ENCODE measurements at regions not wholly inside any gene's neighbourhood (a gene's known extent, or its start where the extent isn't known, plus 50 kb on each side); places are given as distances from the start of the nearest gene placed in this dataset.
A peak's percentile ranks its signal among the peaks of the same experiment; 100 is the strongest.

DNA sequence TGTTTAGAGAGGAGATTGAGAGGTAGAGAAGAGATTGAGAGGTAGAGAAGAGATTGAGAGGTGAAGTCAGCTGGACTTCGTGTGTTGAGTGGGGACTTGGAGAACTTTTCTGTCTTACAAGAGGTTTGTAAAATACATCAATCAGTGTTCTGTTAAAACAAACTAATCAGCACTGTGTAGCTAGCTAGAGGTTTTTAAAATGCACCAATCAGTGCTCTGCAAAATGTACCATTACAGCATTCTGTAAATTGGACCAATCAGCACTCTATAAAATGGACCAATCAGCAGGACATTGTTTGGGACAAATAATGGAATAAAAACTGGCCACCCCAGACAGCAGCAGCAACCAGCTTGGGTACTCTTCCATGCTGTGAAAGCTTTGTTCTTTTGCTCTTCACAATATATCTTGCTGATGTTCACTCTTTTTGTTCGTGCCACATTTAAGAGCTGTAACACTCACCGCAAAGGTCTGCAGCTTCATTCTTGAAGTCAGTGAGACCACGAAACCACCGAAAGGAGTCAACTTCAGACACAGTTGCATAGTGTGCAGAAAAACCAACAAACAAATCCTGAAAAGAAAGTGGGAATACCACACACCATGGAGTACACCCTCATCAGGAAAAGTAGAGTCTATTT lies 366.9 kb upstream of the HSFY2 start:
- DNase-seq: no peak

DNA sequence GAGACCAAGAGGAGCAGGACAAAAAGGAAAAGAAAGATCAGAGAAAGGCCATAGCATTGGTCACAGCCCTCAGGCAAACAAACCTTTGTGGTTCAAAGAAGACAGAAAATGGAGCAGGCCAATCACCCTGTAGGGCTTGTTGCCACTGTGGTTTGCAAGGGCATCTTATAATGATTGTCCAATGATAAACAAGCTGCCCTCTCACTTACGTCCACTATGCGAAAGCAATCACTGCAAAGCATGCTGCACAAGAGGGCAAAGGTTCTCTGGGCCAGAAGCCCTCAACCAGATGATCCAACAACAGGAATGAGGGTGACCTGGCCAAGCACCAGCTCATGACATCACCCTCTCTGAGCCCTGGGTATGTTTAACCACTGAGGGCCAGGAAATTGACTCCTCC lies 360.9 kb upstream of the HSFY2 start:
- DNase-seq: no peak

GRCh38 chrY:19130569-19131358 lies 357.2 kb upstream of the HSFY2 start:
- DNase-seq: no peak

GRCh38 chrY:19126889-19127288 lies 353.4 kb upstream of the HSFY2 start:
- DNase-seq: no peak

- DNase-seq: no peak
Measured at GRCh38 chrY:19124609-19125008, 351.1 kb upstream of the HSFY2 start.

DNA sequence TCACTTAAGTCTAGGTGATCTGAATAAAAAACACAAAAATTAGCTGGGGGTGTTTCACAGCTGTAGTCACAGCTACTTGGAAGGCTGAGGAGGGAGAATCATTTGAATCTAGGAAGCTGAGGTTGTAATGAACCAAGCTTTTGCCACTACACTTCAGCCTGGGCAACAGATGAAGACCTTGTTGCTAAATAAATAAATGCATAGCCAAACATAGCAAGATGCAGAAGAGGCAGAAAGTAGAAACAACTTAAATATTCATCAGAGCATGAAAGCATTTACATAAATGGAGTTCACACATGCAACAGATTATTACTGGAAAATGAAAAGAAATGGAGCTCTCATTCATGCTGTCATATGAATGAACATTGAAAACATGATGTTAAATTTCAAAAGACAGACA lies 348.9 kb upstream of the HSFY2 start:
- DNase-seq: no peak

GRCh38 chrY:19098349-19098748 lies 324.8 kb upstream of the HSFY2 start:
- no peak for DNase-seq

DNA sequence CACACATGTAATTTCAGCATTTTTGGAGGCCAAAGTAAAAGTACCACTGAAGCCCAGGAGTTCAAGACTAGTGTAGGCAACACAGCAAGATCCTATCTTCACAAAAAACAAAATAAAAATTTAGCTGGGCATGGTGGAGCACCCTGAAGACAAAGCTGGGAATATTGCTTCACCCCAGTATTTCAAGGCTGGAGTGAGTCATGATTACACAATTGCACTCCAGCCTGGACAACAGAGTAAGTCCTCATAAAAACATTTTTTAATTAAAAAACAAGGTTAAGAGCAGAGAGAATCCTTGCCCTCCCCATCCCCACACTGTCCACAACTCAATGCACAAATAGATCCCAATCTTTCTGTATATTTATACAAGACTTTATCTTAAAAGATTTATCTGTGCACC lies 321.9 kb upstream of the HSFY2 start:
- no peak for DNase-seq

DNA sequence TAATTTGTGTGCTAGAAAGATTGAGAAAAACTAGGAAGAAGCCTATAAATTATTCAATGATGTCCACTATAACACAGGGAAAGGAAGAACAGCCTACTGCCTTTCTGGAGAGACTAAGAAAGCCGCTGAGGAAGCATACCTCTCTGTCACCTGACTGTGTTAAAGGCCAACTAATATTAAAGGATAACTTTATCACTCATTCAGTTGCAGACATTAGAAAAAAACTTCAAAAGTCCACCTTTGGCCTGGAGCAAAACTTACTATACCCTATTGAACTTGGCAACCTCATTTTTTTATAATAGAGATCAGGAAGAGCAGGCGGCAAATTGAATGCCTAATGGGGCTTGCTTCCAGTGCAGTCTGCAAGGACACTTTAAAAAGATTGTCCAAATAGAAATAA lies 309.5 kb upstream of the HSFY2 start:
- no peak for DNase-seq

DNA sequence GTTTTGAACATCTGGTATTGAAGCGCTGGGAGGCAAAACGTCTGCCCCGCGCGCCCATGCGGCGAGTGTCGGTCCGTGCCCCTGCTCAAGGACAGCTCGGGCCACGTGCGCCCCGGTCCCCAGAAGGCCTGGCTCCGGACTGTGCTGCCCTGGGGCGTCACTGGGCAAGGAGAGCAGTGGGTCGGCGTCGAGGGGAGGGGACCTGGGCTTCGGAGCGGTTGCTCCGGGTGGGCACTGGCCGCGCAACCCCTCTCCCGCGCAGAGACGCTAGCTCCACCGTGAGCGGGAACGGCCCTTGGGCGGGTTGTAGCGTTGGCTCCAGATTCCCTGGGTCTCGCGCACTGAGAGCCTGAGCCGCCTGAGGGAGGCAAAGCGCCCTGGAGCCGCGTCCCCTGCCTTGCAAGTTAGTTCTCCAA lies 304.2 kb upstream of the HSFY2 start:
- DNase-seq: peak; percentile 27

DNA sequence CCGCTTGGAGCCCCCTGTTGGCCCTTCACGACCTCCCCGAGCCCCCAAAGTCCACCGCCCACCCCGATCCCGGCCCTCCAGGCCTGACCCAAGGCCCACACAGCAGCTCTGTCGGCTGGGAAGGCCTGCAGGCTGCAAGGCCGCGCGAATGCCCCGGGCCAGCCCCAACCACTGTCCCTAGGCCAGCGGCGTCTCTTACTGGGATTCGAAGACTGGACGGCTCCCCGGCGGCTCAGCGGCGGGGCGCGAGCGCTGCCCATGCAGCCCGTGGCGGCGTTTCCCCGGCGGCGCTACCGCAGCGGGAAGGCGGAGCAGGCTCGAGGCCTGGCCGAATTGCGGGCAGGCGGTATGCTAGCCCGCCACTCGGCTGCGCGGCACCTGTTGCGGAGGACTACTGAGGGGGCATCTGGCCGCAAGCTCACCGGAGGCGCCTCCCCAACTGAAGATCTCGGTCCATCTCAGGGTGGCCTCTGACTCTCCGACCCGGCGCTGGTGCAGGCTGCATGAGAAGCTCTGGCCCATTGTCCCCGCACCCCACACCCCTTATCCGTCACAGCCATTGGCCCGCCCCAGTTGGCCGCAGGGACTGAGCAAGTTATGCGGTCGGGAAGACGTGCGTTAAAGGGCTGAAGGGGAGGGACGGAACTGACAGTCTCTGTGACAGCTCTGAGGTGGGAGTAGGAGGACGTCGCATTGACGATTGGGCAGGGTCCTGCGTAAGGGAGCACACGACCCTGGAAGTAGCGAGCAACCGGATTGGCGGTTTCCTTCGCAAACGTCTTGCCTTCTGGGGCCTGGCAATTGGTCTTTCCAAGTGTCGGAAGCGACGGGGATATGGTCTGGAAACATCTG lies 303.5 kb upstream of the HSFY2 start:
- DNase-seq: peak; percentile 73

GRCh38 chrY:19075471-19076253 lies 302.1 kb upstream of the HSFY2 start:
- peak; percentile 58 for DNase-seq

GRCh38 chrY:19067435-19067834 lies 293.9 kb upstream of the HSFY2 start:
- no peak for DNase-seq

GRCh38 chrY:19066447-19067190 lies 293.1 kb upstream of the HSFY2 start:
- DNase-seq: no peak

DNA sequence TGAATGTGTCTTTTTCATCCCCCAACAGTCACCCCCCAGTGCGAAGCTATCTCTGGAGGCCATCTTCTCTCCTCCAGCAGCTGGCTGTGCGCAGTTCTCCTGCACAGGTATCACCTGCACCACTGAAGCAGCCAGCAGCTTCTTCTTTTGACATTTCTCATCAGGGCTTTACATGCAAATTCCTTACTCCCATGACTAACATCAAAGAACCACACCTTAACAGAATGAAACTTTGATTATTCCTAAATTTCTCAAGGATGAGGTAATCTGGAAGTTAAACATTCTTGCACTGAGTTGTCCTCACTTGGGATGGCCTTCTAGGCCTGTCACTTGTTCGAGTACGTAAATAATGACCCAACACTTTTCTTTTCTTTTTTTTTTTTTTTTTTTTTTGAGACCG lies 291.6 kb upstream of the HSFY2 start:
- DNase-seq: no peak

- no peak for DNase-seq
Measured at GRCh38 chrY:19059733-19060132, 286.2 kb upstream of the HSFY2 start.

DNA sequence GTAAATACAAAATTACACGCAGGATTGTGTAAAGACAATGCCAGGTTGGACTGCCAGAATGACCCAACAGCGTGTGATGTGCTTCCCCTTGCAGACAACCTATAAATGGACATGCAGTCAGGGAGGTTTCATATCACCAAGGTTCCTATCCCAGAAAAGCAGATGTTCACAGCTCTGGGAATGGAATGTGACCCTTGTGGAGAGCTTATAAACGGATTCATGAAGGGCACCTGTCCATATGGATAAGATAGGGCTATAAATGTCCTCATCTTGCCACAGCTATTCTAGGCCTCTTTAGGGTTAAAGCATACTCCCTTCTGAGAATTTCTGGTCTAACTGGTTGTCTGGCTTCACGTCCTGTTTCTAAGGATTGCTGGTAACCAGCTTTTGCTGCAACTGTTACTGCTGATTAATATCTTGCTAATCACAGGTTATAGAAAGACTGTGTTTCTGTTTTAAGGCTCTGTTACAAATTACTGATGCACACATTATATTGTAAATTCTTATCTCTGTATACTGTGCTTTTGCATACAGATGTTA lies 285.4 kb upstream of the HSFY2 start:
- DNase-seq: no peak

GRCh38 chrY:19056138-19056469 lies 282.6 kb upstream of the HSFY2 start:
- no peak for DNase-seq

DNA sequence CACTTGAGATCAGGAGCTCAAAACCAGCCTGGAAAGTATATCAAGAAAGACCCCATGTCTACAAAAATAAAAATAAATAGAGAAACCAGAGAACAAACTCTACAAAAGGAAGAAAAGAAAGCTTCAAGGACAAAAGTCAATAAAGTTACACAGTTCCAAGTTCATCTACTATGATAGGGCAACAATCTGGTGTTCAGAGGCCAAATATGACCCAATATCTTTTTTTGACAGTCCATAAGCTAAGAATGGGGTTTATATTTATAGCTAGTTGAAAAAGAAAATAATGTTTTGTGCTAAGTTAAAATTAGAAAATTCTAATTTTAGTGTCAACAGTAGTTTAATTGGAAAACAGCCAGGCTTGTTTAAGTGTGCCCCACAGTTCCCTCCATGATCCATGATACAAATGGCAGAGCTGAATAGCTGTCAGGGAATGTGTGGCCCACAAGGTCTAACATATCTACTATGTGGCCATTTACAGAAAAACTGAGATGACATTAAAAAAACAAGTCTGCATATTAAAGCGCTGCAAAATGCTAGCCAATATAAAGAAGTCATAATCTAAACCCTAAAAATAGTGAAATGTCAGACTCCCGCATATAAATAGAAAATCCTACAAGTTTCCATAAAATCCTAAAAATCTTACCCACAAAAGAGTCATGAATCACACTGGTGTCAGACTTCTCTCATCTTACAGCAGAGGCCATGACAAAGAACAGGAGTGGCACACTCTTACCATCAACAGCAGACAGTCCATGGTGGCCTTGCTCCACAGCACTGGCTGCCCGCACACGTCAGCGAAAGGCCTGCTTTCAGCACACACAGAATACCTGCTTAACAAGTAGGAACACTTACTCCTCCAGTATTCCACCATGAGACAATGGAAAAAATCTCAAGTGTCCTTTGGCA lies 281.9 kb upstream of the HSFY2 start:
- DNase-seq: no peak

DNA sequence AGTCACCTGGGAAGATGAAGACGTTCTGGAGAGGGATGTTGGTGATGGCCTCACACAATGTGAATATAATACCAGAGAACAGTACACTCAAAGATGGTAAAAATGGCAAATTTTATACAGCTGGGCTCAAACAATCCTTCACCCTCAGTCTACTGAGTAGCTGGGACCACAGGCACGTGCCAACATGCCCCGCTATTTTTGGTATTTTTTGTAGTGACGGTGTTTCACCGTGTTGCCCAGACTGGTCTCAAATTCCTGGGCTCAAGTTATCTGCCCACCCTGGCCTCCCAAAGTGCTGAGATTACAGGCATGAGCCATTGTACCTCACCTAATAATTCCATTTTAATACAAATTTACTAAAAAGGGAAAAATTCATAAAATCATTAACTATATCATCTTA lies 280.3 kb upstream of the HSFY2 start:
- no peak for DNase-seq

DNA sequence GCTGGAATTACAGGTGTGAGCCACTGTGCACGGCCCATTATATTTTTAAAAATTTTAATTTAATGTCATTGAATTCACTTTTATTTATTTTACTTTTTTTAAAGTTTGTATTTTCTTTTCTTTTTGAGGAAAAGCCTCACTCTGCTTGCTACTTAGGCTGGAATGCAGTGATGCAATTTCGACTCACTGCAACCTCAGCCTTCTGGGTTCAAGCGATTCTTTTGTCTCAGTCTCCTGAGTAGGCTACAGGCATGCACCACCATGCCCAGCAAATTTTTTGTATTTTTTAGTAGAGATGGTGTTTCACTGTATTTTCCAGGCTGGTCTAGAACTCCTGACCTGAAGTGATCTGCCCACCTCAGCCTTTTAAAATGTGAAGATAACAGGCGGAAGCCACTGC lies 277.5 kb upstream of the HSFY2 start:
- DNase-seq: no peak
